ENCODE measurements at regions not wholly inside any gene's neighbourhood (a gene's known extent, or its start where the extent isn't known, plus 50 kb on each side); places are given as distances from the start of the nearest gene placed in this dataset.

DNA sequence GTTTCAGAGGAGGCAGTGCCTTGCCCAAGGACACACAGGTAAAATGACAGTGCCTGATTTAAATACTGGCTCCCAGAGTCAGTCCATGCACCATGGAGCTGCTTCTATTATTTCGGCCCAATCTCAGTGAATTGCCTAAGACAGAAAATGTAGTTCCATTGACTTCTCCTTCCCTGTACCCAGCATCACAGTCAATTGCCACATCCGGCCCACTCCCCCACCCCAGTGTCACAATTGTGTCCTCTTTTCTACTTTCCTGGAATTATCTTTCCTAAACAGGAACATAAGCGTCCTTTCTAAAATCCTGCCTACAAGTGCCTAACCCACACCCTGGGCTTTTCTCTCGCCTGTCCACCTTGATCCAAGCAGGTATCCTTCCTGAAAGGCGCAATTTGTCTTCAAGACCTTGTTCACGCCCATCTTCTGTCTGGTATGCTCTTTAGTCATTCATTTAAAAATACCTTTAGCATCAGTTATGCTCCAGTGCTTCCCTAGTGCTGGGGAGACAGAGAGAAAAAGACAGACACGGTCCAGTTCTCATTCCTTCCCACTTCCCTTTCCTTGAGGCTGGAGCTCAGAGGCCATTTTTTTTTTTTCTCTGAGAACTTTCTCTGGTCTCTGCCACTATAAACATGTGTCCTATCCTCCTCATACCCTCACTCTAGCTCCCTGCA is 411.4 kb downstream of the LIG4 start:
- Histone ChIP-seq H2AFZ (ENCODE audit: low read depth) (no peak overlapping the region), H3K4me2 (no peak overlapping the region), H3K79me2 (ENCODE audit: insufficient read depth, low read depth) (no peaks in the 10 kb centered on the region), H3K36me3 (ENCODE audit: insufficient read depth) (no peaks in the 10 kb centered on the region), H3K27ac (no peak overlapping the region), H3K4me1 (ENCODE audit: low read depth, poor library complexity, severe bottlenecking) (no peaks in the 10 kb centered on the region), H3K9ac (no peak overlapping the region), H4K20me1 (ENCODE audit: insufficient read depth) (no peaks in the 10 kb centered on the region), H3K4me3 (IDR thresholded peaks at IDR 0.05; ENCODE audit: insufficient read depth, low read depth, low read length) (no peak overlapping the region), H3K27me3 (ENCODE audit: insufficient read depth, low read depth) (no peaks in the 10 kb centered on the region)
- no peak for TF ChIP-seq CTCF (conservative IDR thresholded peaks at IDR 0.05; ENCODE audit: low read depth, low read length)

GRCh38 chr13:107801621-107802020 is 413.7 kb downstream of the LIG4 start:
- no peak overlapping the region for H3K4me2 ChIP-seq
- no peak for TF ChIP-seq CTCF (conservative IDR thresholded peaks at IDR 0.05; ENCODE audit: low read depth, low read length)
- H3K9ac ChIP-seq = no peak overlapping the region
- no peaks in the 10 kb centered on the region for H3K79me2 ChIP-seq (ENCODE audit: insufficient read depth, low read depth)
- H3K27ac ChIP-seq = no peak overlapping the region
- H4K20me1 ChIP-seq (ENCODE audit: insufficient read depth) = no peaks in the 10 kb centered on the region
- H3K27me3 ChIP-seq (ENCODE audit: insufficient read depth, low read depth) = no peaks in the 10 kb centered on the region
- H2AFZ ChIP-seq (ENCODE audit: low read depth) = no peak overlapping the region
- H3K4me3 ChIP-seq (IDR thresholded peaks at IDR 0.05; ENCODE audit: insufficient read depth, low read depth, low read length) = no peak overlapping the region
- H3K4me1 ChIP-seq (ENCODE audit: low read depth, poor library complexity, severe bottlenecking) = no peaks in the 10 kb centered on the region
- no peaks in the 10 kb centered on the region for H3K36me3 ChIP-seq (ENCODE audit: insufficient read depth)

DNA sequence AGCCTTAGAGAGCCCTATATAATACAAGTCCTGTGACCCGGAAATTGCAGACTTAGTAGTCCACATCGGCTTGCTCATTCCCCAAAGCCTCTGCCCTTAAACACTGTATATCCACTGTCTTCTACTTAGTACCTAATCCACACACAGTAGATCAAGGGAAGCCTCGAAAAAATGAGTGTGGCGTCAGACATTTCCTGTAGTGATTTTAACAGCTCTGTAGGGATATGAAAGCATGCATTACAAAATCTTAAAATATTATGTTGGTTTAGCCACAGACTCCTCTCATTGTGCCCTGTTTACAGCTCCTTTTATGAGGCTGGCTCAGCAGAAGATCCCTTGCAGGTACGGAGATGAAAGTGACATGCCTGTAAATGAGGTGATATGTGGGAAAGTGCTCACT is 416.3 kb downstream of the LIG4 start:
- H3K27ac ChIP-seq = no peak overlapping the region
- no peaks in the 10 kb centered on the region for H3K36me3 ChIP-seq (ENCODE audit: insufficient read depth)
- H3K79me2 ChIP-seq (ENCODE audit: insufficient read depth, low read depth) = no peaks in the 10 kb centered on the region
- no peaks in the 10 kb centered on the region for H3K4me1 ChIP-seq (ENCODE audit: low read depth, poor library complexity, severe bottlenecking)
- TF ChIP-seq CTCF (conservative IDR thresholded peaks at IDR 0.05; ENCODE audit: low read depth, low read length) = no peak
- no peaks in the 10 kb centered on the region for H3K27me3 ChIP-seq (ENCODE audit: insufficient read depth, low read depth)
- no peak overlapping the region for H2AFZ ChIP-seq (ENCODE audit: low read depth)
- H4K20me1 ChIP-seq (ENCODE audit: insufficient read depth) = no peaks in the 10 kb centered on the region
- H3K4me3 ChIP-seq (IDR thresholded peaks at IDR 0.05; ENCODE audit: insufficient read depth, low read depth, low read length) = no peak overlapping the region
- no peak overlapping the region for H3K4me2 ChIP-seq
- no peak overlapping the region for H3K9ac ChIP-seq

DNA sequence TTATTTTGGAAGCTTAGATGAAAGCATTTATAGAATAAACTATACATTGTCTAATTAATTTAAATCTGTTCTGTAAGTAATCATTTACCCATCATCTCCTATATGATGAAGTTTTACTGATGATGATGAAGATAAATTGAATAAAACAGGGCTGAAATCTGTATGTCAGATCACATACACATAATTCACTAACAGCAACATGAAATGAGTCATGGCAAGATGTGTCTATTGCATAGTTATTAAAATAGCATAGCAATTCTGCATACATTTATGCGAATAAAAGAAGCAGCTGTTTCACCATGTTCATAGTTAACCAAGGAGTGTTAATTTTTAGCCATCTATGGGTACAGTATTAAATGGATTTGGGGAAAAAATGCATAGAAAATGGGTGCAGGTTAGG is 424.9 kb downstream of the LIG4 start:
- Histone ChIP-seq H3K27me3 (ENCODE audit: insufficient read depth, low read depth) (no peaks in the 10 kb centered on the region), H3K36me3 (ENCODE audit: insufficient read depth) (no peaks in the 10 kb centered on the region), H2AFZ (ENCODE audit: low read depth) (no peak overlapping the region), H3K79me2 (ENCODE audit: insufficient read depth, low read depth) (no peaks in the 10 kb centered on the region), H3K4me1 (ENCODE audit: low read depth, poor library complexity, severe bottlenecking) (no peaks in the 10 kb centered on the region), H3K4me3 (IDR thresholded peaks at IDR 0.05; ENCODE audit: insufficient read depth, low read depth, low read length) (no peak overlapping the region), H4K20me1 (ENCODE audit: insufficient read depth) (no peaks in the 10 kb centered on the region), H3K9ac (no peak overlapping the region), H3K4me2 (no peak overlapping the region), H3K27ac (no peak overlapping the region)
- no peak for TF ChIP-seq CTCF (conservative IDR thresholded peaks at IDR 0.05; ENCODE audit: low read depth, low read length)

All from KMS-11 (cell line).